Stimulated activated naive B cell treated with anti-CD40 and anti-IgM and Interleukin-4, amounts not matched to agents 10 μg/mL and 1 μg/mL and 100 μg/mL, for 72 hours (primary cell): ENCODE measurements at regions not wholly inside any gene's neighbourhood (a gene's known extent, or its start where the extent isn't known, plus 50 kb on each side); places are given as distances from the start of the nearest gene placed in this dataset.

Experiments used
- ATAC-seq, 2 donors: fragments of 150-1000 bp; cut with Tn5 transposase; replicated peaks; 2 replicates each; pipeline ENCODE4 v1.10.0; 2021; ENCODE audit warnings: moderate library complexity in 1 of 2
- DNase-seq: peaks from one replicate; pipeline ENCODE4 v3.0.0; 2021
- H3K27ac Mint-ChIP-seq: one replicate; pipeline ENCODE4 v1.8.0; 2022; ENCODE audit warnings: mild to moderate bottlenecking, mixed read lengths
- H3K27me3 Mint-ChIP-seq, 2 donors: one replicate each; pipeline ENCODE4 v1.8.0; 2022; ENCODE audit warnings: mixed read lengths in 2 of 2
- H3K36me3 Mint-ChIP-seq, 2 donors: one replicate each; pipeline ENCODE4 v1.8.0; 2022; ENCODE audit warnings: mixed read lengths in 2 of 2, mild to moderate bottlenecking in 1 of 2
- H3K4me1 Mint-ChIP-seq, 2 donors: one replicate each; pipeline ENCODE4 v1.8.0; 2022; ENCODE audit warnings: mixed read lengths in 2 of 2, mild to moderate bottlenecking in 1 of 2
- H3K4me3 Mint-ChIP-seq, 2 donors: one replicate each; pipeline ENCODE4 v1.8.0; 2022; ENCODE audit warnings: mild to moderate bottlenecking in 2 of 2, mixed read lengths in 2 of 2, moderate library complexity in 1 of 2
- H3K9me3 Mint-ChIP-seq, 2 donors: one replicate each; pipeline ENCODE4 v1.8.0; 2022; ENCODE audit warnings: mixed read lengths in 2 of 2, mild to moderate bottlenecking in 1 of 2

DNA sequence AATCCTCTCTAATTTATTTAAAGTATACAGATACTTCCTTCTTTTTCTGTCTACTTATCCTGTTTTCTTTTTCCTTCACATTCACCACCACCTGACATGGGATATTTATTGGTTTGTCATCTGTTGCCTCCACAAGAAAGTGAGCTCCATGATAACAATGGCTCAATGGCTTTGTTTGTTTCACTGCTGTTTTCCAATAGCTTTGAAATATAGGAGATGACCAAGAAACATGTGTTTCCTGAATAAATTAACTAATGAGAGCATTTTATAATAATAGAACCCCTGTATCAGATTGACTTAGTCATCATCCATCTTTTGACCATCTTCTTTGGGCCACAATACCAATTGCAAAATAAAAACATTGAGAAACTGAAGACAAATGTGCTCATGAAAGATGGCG, 180.2 kb upstream of the GAS1 start:
- DNase-seq: no peak

DNA sequence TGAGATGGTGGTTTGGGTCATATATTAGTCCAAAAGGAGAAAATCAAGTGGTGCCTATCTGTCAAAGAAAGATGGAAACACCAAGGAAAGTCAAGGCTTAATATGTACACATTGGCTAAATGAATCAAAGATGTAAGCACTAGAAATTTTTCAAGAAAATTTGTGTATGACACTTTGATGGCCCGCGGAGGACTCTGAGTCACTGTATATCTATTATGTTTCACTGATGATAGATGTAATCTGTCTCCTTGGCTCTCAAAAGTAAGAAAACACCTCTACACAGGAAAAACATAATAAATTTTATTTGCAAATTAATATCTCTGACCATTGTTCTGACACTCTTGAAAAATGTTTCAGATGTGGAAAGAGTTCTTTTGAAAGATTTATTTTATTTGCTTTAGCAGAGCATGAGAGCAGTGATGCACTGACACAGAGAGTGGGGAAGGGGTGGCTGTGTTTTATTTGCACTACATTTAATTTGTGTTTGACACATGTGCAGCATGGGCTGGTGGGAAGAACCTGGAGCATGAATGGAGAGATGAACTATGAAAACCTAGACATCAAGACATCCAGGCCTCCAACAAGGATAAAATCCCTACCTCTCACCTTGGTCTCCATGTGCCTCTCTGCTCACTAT, 180.8 kb upstream of the GAS1 start:
- Mint-ChIP-seq H3K27ac (no peak overlapping the region), H3K4me3 (no peak overlapping the region), H3K4me1 (no peaks in the 10 kb centered on the region), H3K36me3 (no peaks in the 10 kb centered on the region), H3K9me3 (peaks cover 5 to 10% of the 10 kb centered on the region in 2 donors), H3K27me3 (peaks cover 4 to 5% of the 10 kb centered on the region in 2 donors)
- ATAC-seq (no peak), DNase-seq (no peak)

More for the DNA sequence above, 180.2 kb upstream of the GAS1 start:
- H3K4me3 Mint-ChIP-seq: no peak overlapping the region
- H3K9me3 Mint-ChIP-seq: peaks cover 0 to 5% of the 10 kb centered on the region in 2 donors
- H3K27me3 Mint-ChIP-seq: peaks cover 4 to 5% of the 10 kb centered on the region in 2 donors
- no peaks in the 10 kb centered on the region for H3K36me3 Mint-ChIP-seq
- ATAC-seq: no peak
- H3K27ac Mint-ChIP-seq: no peak overlapping the region
- H3K4me1 Mint-ChIP-seq: no peaks in the 10 kb centered on the region

DNA sequence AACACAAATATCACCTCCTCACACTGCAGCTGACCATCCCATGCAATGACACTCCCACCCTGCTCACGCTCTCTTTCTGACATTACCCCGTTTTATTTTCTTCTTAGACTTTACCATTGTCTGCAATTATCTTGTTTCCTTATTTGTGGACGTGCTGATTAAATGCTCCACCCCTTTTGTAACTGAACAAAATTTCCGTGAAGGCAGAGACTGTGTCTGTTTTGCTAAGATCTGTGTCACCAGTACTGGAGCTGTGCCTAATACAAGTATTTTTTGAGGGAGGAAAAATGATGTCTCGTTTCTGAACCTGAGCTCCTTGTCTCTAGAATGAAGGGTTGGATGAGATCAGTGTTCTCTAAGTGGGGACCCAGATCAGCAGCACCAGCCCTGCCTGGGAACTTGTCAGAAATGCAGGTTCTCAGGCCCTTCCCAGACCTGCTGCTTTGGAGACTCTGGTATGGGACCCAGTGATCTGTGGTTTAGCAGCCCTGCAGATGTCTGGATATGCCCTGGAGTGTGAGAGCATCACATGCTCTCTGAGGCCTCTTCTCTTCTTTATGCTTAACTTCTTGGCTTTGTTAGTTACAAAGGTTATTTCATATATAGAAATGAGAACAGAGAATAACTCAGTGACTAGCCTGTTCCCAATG, 181.7 kb upstream of the GAS1 start:
- H3K27me3 Mint-ChIP-seq: peaks cover 4 to 5% of the 10 kb centered on the region in 2 donors
- H3K4me3 Mint-ChIP-seq: no peak overlapping the region
- H3K4me1 Mint-ChIP-seq: no peaks in the 10 kb centered on the region
- peaks cover 10 to 14% of the 10 kb centered on the region in 2 donors for H3K9me3 Mint-ChIP-seq
- ATAC-seq (no peak), DNase-seq (no peak)
- H3K27ac Mint-ChIP-seq: no peak overlapping the region
- no peaks in the 10 kb centered on the region for H3K36me3 Mint-ChIP-seq

DNA sequence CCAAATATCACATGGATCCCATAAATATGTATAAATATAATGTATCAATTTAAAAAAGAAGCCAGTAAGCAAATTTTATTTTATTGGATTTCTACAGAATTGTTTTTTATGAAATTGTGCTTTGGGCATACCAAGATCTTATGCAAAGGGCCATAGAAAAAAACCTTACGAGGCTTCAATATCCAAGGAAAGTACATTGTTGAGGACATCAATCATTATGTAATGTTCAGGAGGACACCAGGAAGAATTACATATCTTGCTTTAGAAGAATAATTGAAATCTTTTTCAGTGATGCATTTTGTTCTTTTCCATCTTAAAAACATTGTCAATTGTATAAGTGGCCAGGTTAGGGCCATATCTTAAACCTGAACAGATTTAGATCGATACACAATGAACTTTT, 187.8 kb upstream of the GAS1 start:
- H3K4me3 Mint-ChIP-seq: no peak overlapping the region
- H3K4me1 Mint-ChIP-seq: no peaks in the 10 kb centered on the region
- H3K9me3 Mint-ChIP-seq: peaks cover 10 to 11% of the 10 kb centered on the region in 2 donors
- no peak for DNase-seq
- H3K27ac Mint-ChIP-seq: no peak overlapping the region
- no peaks in the 10 kb centered on the region for H3K27me3 Mint-ChIP-seq
- ATAC-seq: no peak
- no peaks in the 10 kb centered on the region for H3K36me3 Mint-ChIP-seq

DNA sequence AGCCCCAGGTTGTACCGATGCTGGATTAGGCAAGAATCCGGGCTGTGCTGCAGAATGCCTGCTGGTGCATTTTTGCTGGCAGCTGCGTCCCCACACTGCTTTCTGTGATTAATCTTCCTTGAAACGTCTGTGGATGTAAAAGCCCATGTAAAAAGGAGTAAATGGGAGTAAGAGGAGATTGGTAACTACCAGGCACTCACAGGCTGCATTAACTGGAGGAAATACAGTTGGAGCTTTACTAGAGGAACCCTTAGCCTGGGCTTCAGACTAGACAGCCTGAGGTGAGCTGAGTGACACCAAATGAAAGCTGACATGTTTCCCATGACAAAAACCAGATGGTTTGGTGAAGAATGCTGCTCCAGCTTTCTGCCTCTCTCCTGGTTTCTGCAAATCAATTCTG, 190.4 kb upstream of the GAS1 start:
- H3K27me3 Mint-ChIP-seq: peaks cover 4 to 9% of the 10 kb centered on the region in 2 donors
- H3K36me3 Mint-ChIP-seq: no peaks in the 10 kb centered on the region
- DNase-seq: no peak
- H3K4me1 Mint-ChIP-seq: no peaks in the 10 kb centered on the region
- ATAC-seq: no peak
- peaks cover 9% of the 10 kb centered on the region in 2 donors for H3K9me3 Mint-ChIP-seq
- no peak overlapping the region for H3K27ac Mint-ChIP-seq
- H3K4me3 Mint-ChIP-seq: no peak overlapping the region

DNA sequence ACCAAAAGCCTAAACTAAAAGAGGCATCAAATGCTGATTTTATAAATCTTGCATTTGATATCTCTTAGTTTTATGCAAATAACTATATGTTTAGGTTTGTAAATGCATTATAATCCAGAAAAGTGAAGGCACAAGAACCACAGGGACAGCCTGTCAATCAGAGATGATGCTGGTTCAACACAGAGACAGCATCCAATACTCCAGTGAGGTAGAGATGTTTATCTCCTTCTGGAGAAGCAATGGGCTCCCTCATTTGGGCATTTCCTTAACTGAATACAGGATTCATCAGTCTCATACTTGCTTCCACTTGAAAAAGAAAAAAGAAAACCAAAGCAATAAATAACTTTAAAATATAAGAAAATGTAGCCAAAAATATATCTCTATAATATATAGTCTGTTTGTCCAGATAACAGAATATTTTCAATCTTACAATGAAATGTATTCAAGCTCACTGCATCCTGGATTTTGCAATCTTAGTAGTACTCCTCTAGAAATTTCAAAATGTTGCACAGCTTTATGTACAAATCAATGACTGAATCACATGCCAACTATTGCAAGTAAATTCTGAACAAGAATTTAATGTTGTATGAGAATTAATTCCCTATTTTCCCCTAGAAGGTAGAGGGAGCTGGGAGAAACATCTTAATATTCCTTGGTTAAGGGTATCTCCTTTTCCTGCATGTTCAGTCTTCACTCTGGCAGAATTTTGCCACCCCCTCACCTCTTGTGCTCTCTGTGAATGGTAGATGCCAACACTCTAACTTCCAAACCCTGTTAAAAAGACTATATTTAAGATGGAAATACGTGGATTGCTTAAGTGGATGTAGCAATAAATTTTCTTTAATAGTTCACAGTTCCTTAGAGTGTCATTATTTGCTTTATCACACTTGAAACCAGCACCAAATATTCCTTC, 191.1 kb upstream of the GAS1 start:
- peaks cover 4 to 9% of the 10 kb centered on the region in 2 donors for H3K27me3 Mint-ChIP-seq
- ATAC-seq: no peak
- peaks cover 2 to 4% of the 10 kb centered on the region in 2 donors for H3K9me3 Mint-ChIP-seq
- DNase-seq: no peak
- no peak overlapping the region for H3K4me3 Mint-ChIP-seq
- no peak overlapping the region for H3K27ac Mint-ChIP-seq
- no peaks in the 10 kb centered on the region for H3K4me1 Mint-ChIP-seq
- no peaks in the 10 kb centered on the region for H3K36me3 Mint-ChIP-seq

DNA sequence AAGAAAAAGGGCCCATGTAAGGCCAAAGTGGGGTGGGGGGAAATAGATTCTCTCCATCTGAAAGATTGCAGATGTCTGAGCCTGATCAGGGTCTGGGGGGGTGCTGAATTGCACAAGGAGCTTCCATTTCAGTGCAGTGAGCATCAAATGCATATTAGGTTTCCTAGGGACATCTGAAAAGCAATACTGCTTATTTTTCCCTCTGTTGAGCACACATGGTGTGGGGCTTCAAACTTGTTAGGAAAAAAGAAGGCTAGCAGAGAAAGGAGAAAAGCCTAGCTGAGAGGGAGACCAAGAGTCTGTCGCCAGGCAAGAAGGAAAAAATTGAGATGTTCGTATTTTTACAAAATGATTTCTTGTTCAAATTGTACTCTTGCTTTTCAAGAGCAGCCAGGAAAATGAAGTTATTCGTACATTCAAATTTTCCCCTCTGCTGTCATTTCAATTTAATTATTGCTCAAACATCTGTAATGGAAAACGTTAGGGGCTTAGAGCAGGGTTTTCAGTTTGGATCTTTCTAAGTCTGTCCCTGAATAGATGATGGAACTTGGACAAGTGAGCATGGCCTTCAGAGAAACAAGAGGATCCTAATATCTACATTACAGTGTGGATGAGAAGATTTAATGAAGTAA, 191.9 kb upstream of the GAS1 start:
- Mint-ChIP-seq H3K4me1 (no peaks in the 10 kb centered on the region), H3K36me3 (no peaks in the 10 kb centered on the region), H3K9me3 (peaks cover 0 to 2% of the 10 kb centered on the region in 2 donors), H3K4me3 (no peak overlapping the region), H3K27ac (no peak overlapping the region), H3K27me3 (peaks cover 4 to 9% of the 10 kb centered on the region in 2 donors)
- no peak for DNase-seq
- ATAC-seq: no peak

DNA sequence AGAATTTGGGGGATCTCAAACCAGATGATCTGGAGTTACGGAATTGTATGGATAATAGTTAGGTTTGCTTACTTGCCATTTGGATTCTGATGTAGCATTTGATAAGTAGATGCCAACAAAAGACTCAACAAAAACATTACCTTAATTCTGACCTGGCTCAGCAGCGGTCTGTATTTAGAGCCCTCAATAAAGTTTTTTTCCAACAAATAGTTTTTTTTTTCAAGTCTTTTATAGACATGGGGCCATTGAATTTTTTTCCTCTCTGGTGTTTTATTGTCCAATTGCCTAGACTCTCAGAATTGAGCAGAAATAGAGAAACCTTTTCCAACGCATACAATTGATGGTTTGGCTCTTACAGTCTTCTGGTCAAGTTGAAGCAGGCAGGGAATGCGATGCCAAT, 192.8 kb upstream of the GAS1 start:
- no peak for ATAC-seq
- peaks cover 0 to 2% of the 10 kb centered on the region in 2 donors for H3K9me3 Mint-ChIP-seq
- H3K36me3 Mint-ChIP-seq: no peaks in the 10 kb centered on the region

DNA sequence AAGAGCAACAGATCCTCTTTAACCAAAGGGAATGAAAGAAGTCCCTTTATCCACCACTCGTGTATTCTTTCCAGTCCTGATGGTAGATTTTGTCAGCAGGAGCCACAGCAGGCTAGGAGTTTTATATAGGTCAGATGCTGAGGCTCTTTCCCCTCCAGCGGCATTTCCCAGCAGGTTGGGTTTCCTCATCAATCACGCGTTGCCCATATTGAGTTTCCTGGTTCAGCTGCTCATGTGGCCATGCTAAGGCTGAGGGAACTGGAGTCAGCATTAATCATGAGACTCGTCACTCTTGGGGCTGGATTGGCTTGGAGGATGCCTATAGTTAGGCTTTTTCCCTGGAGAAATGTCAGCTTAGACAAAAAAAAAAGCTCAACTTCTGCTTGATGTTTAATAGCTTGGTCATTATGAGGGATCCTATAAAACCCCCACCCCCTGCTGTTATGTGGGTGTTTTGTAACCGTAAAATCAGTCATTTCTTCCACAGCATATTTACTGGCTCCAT, 193.4 kb upstream of the GAS1 start:
- no peaks in the 10 kb centered on the region for H3K36me3 Mint-ChIP-seq
- DNase-seq (no peak), ATAC-seq (no peak)
- H3K9me3 Mint-ChIP-seq: peaks cover 2 to 5% of the 10 kb centered on the region in 2 donors
- H3K27ac Mint-ChIP-seq: no peak overlapping the region
- no peak overlapping the region for H3K4me3 Mint-ChIP-seq
- peaks cover 7 to 9% of the 10 kb centered on the region in 2 donors for H3K27me3 Mint-ChIP-seq
- no peaks in the 10 kb centered on the region for H3K4me1 Mint-ChIP-seq

More for the DNA sequence above, 192.8 kb upstream of the GAS1 start:
- Mint-ChIP-seq H3K4me3 (no peak overlapping the region), H3K27ac (no peak overlapping the region), H3K27me3 (peaks cover 4 to 9% of the 10 kb centered on the region in 2 donors), H3K4me1 (no peaks in the 10 kb centered on the region)
- no peak for DNase-seq

DNA sequence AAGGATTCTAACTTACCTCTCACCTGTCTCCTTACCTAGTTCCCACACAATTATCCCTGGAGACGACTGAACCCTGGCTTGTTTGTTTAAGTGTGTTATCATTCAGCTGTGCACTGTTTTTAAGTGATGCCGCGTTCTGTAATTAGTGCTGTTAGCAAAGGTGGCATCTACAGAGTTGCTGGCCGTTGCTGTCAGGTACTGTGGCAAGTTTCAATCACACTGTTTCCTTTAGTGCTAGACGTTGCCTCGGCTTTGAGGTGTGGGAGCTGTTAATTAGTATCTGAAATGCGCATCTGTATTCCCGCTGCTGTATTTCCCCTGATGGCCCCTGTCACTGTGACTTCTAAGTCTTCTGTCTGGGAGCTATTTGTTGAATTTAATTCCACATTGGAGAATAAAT, 193.8 kb upstream of the GAS1 start:
- no peaks in the 10 kb centered on the region for H3K36me3 Mint-ChIP-seq
- no peak for DNase-seq
- H3K4me3 Mint-ChIP-seq: no peak overlapping the region
- peaks cover 9 to 11% of the 10 kb centered on the region in 2 donors for H3K27me3 Mint-ChIP-seq
- H3K27ac Mint-ChIP-seq: no peak overlapping the region
- no peak for ATAC-seq
- H3K4me1 Mint-ChIP-seq: no peaks in the 10 kb centered on the region
- peaks cover 2 to 5% of the 10 kb centered on the region in 2 donors for H3K9me3 Mint-ChIP-seq

DNA sequence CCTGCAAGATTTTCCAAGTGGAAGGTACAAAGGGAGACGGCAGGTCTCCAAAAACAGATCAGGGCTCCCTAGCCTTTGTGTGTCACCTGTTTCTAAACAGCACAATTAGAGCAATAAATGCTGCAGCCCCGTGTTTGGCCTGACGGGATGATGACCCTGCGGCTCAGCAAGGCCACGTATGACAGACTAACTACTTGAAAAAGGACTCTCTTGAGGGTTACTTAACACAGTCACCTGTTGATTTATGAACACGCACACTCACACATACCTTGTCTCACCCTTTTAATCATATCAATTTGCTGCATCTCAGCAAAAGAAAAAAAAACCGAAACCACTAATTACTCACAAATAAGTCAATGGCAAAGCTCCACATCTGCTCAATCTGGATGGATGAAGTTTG, 199.6 kb upstream of the GAS1 start:
- no peak overlapping the region for H3K4me3 Mint-ChIP-seq
- H3K9me3 Mint-ChIP-seq: peaks cover 2 to 9% of the 10 kb centered on the region in 2 donors

DNA sequence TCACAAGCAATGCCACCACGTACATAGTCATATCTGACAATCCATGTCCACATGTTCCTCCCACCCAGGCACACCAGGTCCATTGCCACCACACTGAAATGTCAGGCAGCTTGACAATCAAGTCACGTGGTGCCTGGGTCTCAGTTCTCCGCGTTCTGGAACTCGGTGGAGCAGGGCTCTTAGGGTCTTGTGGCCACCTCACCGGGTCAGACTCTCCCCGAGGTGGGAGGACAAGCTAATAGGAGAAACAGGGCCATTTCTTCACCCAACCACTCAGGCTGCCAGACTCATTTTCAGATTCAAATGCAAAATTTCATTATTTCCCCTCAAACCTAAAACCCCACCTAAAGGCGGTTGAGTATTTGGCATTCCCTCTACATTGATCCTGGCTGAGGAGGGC, 200.5 kb upstream of the GAS1 start:
- Mint-ChIP-seq H3K9me3 (peaks cover 2 to 9% of the 10 kb centered on the region in 2 donors), H3K27me3 (peaks cover 28 to 31% of the 10 kb centered on the region in 2 donors), H3K4me3 (no peak overlapping the region), H3K4me1 (peaks cover 1 to 5% of the 10 kb centered on the region in 2 donors), H3K27ac (no peak overlapping the region), H3K36me3 (peaks cover 0 to 1% of the 10 kb centered on the region in 2 donors)
- no peak for DNase-seq
- no peak for ATAC-seq

More for the DNA sequence above, 199.6 kb upstream of the GAS1 start:
- Mint-ChIP-seq H3K36me3 (peaks cover 0 to 1% of the 10 kb centered on the region in 2 donors), H3K4me1 (peaks cover 1 to 5% of the 10 kb centered on the region in 2 donors), H3K27ac (no peak overlapping the region), H3K27me3 (peaks cover 28 to 31% of the 10 kb centered on the region in 2 donors)
- no peak for DNase-seq
- no peak for ATAC-seq

DNA sequence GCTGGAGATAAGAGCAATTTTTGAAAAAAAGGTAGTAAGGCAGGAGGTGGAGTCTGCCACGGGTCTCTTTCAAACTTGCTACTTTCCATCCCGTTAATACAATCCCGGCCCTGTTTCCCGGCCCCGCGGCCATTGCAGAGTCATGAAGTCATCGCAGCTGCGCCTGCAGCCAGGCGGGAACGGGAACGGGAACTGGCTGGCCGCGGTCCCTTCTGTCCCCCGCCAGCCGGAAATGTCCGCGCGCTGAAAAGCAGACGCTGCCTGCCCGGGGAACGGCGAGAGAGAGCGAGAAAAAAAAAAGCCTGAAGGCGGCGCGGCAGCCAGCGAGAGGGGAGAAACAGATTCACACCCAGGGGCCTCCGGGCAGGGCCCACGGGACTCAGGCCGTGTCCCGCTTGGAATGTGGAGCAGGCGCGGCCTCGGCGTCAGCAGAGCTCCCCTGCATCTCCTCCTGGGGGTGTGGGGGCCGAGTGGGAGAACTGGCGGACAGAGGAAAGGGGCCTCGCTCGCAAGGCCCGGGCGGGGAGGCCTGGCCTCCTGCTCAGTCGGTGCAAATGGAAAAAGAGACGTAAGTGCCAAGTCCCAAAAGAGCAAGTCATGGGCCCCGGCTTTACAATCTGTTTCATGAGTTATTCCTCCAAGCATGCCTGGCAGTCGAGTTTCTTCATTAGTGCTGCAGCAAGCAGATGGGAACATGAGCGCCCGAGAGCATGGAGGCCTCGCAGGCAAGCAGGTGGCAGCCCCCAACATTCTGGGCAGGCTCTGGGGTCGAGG, 201.2 kb upstream of the GAS1 start:
- Mint-ChIP-seq H3K4me1 (peaks cover 1 to 5% of the 10 kb centered on the region in 2 donors), H3K9me3 (peaks cover 2 to 9% of the 10 kb centered on the region in 2 donors), H3K36me3 (peaks cover 0 to 1% of the 10 kb centered on the region in 2 donors), H3K27ac (peak overlapping the region; percentile 77), H3K4me3 (no peak overlapping the region), H3K27me3 (peaks cover 28 to 31% of the 10 kb centered on the region in 2 donors)
- no peak for ATAC-seq
- no peak for DNase-seq
